HL-60/S4 treated with retinoic acid at 250 ng/mL for 4 days and 3 days (cell line): ENCODE measurements at regions not wholly inside any gene's neighbourhood (a gene's known extent, or its start where the extent isn't known, plus 50 kb on each side); places are given as distances from the start of the nearest gene placed in this dataset.

Experiments used
- in situ Hi-C: fragments of 300-500 bp; cut with MboI; formaldehyde crosslinking; loops from 2 replicates; pipeline ENCODE4 v1.7.0; 2022; ENCODE audit warnings: low sequenced_read_pairs

DNA sequence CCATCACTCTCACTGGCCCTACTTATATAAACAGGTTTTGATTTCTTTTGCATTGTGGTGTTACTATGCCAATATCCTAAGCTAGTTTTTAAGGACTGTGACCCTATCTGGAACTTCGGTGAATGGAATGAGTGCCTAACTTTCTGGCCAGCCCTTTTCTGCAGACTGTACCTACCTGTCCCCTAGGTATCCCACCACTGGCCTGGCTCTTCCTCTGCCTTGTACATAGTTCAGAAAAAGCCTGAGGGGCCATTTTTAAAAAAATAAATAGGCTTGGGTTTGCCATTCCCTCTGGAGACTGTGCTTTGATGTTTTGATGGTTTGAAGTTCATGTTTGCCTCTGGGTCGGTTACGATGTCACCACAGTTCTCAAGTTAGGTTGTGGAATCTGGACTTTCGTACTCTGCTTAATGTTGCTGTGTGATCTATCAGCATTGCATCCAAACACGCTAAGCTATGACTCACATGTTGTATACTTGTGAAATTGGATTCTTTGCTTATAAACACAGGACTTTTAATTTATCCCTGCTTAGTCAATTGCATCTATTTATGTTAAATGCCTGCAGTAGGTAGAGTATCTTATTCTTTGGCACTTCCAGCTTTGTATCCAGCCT is 182.0 kb downstream of the ANKRD50 start:
- in situ Hi-C loops: no loop called here

- in situ Hi-C loops: no loop called here
These were observed 178.4 kb downstream of the ANKRD50 start for GRCh38 chr4:124534131-124534530.

GRCh38 chr4:124535003-124535402 is 177.5 kb downstream of the ANKRD50 start:
- in situ Hi-C loops: no loop called here

GRCh38 chr4:124536946-124537345 is 175.6 kb downstream of the ANKRD50 start:
- in situ Hi-C loops: no loop called here

DNA sequence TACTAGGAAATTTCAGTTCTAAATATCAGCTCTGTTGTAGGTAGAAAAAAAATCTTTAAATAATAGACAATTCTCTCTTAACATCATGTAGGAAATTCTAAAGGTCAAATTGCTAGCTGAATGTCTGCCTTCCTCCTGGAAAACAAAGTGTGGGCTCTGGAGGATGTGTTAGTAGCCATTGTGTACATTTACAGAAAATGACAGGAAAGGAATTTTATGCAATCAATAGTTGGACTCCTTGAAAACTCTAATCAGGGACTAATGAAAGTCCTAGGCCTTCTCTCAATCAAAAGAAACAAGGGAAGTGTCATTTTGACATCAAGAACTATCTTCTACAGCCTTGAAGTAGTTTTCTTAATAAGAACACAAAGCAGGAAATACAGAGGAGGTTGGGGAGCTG is 174.6 kb downstream of the ANKRD50 start:
- in situ Hi-C loops: no loop called here

- in situ Hi-C loops: no loop called here
These were observed 172.5 kb downstream of the ANKRD50 start for GRCh38 chr4:124540014-124540413.

- in situ Hi-C loops: no loop called here
These were observed 170.7 kb downstream of the ANKRD50 start for GRCh38 chr4:124541652-124542420.

DNA sequence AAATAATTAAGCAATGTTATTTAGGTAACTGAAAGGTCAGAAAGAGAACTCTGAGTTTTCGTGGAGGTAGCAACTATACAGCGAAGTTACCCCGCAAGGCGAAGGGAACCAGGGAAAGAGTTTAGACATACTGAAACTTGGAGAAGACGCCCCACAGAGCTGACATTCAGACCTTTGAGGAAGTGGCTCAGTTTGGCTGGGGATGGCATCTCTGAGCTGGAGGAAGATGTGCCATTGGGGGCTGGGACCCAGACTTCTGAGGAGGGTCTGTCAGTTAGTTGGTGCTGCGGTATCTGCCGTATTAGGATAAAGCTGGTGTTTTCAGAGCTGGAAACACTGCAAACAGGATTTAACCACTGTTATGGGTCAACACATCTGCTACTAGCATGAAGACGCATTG is 156.6 kb downstream of the ANKRD50 start:
- in situ Hi-C loops: no loop called here

DNA sequence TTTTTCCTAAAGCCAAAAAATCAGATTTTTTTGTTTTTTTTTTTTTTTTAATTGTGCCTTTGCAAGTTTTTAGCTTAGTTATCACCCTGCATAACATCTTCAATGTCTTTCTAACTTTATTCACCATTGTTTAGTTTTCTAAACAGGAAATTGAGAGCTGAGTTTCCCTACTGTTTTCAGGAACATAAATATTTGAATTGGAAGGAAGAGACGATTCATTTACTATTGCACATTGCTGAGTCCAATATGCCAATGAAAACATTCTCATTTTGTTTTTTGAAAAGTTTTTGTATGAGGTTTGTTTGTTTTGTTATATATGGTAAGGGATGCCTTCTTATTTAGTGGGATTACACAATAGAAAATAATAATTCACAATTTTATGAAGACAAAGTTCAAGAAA is 148.4 kb downstream of the ANKRD50 start:
- in situ Hi-C loops: no loop called here

DNA sequence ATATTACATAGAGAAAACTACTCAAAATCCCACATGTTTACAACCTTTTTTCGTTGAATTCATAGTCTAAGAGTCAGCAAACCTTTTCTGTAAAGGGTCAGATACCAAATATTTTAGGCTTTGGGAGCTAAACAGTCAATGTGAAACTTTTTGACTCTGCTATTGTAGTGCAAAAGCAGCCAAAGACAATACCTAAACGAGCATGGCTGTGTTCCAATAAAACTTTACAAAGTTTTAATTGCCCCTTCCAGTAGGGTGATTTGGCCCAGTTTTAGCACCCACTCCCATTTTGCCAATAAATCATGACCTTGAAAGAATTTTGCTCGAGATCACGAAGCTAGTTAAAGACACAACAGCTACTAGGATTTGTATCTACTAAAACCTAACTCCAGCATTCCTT is 147.2 kb downstream of the ANKRD50 start:
- in situ Hi-C loops: no loop called here

DNA sequence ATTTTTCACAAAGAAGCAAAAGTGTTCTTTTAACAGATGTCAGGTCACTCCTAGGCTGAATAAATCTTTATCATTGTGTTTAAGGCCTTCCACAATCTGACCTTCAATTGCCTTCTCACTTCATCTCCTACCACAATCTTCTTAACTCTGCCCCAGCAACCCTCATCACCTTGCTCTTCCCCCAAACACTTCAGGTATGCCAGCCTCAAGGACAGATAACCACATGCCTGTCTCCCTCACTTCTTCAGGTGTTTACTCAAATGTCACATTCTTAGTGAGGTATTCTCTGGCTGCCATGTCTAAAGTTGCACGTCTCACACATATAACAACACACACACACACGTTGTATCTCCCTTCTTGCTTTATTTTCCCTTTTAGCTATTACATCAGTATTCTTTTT is 146.5 kb downstream of the ANKRD50 start:
- in situ Hi-C loops: no loop called here

- in situ Hi-C loops: no loop called here
These were observed 139.5 kb downstream of the ANKRD50 start for GRCh38 chr4:124573056-124573455.

GRCh38 chr4:124579896-124580295 is 132.6 kb downstream of the ANKRD50 start:
- in situ Hi-C loops: no loop called here

DNA sequence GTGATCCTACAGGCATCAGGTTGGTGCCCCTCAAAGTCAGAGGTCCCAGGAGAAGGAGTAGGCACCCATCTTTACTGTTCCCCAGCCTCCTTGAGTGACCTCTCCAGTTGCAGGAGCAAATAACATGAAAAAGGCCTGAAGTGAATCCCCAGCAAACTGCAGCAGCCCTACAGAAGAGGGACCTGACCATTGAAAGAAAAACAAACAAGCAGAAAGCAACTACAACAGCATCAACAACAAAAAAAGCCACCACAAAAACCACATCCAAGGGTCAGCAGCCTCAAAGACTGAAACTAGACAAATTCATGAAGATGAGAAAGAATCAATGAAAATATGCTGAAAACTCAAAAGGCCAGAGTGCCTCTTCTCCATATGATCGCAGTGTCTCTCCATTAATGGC is 128.7 kb downstream of the ANKRD50 start:
- in situ Hi-C loops: no loop called here

DNA sequence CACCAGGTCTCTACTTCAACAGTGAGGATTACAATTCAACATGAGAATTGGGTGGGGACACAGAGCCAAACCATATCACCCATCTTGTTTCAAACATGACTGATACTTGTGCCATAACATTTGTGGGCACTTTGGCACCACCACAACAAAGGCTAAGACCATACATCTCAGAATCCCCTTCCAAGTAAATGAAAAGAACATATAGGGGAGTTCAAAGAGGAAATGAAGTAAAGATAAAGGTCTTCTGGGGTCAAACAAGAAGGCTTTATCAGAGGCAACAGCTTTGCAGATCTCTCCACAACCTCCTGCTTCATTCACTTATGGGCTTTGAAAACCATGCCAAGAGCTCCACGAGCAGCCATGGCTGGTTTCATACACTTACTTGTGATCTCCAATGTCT is 122.7 kb downstream of the ANKRD50 start:
- in situ Hi-C loops: no loop called here

GRCh38 chr4:124590480-124590879 is 122.1 kb downstream of the ANKRD50 start:
- in situ Hi-C loops: no loop called here

DNA sequence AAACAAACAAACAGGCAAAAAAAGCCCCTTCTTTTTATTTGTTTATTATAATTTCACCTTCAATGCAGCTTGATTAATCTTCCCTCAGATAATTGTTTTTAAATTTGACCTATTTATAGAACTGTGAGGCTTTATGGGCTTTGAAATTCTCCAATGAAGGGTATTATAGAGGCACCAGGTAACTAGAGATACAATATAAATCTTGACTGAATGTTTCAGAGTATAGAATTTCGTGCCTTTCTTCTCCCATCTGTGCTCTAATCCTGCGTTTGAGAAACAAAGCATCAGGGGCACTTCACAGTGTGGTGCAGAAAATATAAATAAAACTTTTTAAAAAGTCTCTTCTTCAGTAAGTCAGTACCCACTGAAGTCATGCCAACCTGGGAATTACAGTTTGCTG is 120.9 kb downstream of the ANKRD50 start:
- in situ Hi-C loops: no loop called here

GRCh38 chr4:124593494-124593893 is 119.0 kb downstream of the ANKRD50 start:
- in situ Hi-C loops: no loop called here

DNA sequence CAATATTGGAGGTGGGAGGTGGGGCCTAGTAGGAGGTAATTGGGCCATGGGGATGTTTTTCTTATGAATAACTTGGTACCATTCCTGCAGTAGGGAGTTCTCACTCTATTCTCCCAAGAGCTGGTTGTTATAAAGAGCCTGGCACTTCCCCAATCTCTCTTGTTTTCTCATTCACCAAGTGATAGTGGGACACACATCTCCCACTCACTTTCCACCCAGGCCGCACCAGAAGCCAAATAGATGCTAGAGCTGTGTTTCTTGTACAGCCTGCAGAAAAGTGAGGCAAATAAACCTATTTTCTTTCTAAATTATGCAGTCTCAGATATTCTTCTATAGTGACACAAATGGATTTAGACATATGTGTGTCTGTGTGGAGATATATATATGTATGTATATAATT is 117.6 kb downstream of the ANKRD50 start:
- in situ Hi-C loops: no loop called here

- in situ Hi-C loops: no loop called here
These were observed 115.7 kb downstream of the ANKRD50 start for GRCh38 chr4:124596816-124597215.

DNA sequence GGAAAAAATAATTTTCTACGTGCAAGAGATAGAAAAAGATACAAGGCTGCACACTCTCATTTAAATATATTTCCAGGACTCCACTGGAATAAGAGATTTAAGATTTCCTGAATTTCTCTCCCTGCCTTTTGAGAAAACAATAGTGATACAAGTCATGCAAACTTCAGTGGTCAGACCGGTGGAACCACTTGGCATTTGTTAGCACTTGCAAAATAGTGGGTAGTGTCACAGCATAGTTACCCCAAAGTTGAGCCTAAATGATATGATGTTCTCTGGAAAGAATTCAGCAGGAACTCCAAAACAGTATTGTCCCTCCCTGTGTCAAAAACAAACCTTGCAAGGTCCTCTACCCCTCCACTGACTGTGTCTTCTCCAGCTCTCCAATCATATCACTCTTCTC is 102.3 kb downstream of the ANKRD50 start:
- in situ Hi-C loops: no loop called here
